GM21529 (cell line): ENCODE measurements at regions not wholly inside any gene's neighbourhood (a gene's known extent, or its start where the extent isn't known, plus 50 kb on each side); places are given as distances from the start of the nearest gene placed in this dataset.

Experiments used
- ATAC-seq: cut with Tn5 transposase; IDR thresholded peaks from one replicate; pipeline ENCODE4 v1.9.1; 2021; ENCODE audit not compliant: unreplicated experiment

DNA sequence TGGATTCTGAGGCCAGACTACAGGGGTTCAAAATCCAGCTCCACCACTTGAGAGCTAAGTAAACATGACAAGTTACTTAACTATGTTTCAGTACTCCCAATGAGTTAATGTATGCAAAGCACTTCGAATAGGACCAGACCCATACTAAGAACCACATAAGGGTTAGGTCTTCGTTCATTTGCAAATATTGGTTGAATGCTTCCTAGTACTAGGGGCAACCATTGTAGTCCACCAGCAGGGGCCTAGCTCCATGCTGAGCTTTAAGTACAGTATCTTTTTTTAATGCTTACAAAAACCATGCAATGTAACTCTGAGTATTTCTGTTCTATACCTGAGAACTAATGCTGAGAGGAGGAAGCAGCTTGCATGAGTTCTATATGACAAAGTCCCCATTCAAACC, 80.4 kb upstream of the PDE1C start:
- no peak for ATAC-seq

DNA sequence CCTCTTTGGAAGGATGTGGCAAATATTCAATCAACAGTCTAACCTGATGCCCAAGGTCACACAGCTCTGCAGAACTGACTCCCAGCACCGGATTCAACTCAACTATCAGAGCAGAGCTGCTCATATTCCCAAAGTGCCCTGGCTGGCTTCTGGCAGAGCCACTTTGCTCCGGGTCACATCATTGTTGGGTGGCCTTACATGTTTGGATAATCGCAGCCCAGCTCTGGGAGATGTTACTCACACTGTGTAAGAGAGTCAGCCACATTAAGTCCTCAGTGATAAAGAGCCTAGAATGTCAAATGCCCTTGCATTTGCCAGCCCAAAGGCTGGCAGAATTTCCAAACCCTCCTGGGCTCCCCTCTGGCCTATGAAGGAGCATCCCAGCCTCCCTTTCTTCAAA, 79.8 kb upstream of the PDE1C start:
- ATAC-seq, result no peak

DNA sequence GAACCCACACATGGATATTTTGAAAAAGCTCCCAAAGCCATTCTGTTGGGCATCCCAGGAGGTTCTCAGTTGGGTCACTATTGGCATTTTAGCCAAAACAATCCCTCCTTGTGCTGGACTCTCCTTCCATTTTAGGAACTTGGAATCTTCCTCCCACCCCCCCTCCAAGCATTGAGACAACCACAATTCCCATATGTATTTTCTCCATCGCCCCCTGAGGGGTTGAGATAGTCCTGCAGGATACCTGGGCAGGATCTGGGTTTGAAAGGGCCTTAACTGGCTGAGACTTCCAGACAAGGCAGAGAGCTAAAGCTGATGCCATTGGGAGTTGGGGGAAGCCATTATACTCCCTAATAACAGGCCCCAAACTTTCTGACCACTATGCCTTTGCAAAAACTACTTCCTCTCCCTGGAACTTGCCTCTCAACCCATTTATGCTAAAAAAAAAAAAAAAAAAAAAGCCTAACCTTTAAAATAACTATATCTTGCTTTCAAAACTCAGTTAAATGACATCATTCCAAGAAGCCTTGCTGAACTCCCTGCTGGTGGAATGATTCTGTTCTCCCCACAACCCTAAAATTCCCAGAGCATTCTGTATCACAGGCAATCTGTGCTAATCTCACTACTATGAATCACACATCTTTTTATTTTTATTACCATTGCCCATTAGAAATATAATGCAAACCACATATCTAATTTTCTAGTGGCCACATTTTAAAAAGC, 77.5 kb upstream of the PDE1C start:
- ATAC-seq, result no peak

DNA sequence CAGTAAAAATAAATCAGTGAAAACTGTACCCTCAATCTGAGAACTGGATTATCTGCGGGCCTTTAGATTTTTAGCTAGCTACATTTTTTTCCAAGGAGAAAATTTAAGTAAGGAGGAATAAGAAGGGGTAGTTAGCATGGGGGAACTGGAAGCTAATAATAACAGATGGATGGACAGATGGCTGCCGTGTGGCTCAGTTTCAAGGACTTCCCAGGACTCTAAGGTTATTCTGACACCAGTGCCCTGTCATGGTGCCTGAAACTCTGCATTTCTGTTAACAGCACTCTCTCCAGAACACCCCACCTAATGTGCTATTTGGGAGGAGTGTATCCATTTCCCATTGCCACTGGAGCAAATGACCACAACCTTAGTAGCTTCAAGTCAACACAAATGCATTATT, 75.7 kb upstream of the PDE1C start:
- no peak for ATAC-seq

GRCh38 chr7:32144676-32145075, 74.5 kb upstream of the PDE1C start:
- ATAC-seq, result no peak

GRCh38 chr7:32143301-32143700, 73.1 kb upstream of the PDE1C start:
- ATAC-seq, result no peak

GRCh38 chr7:32142649-32143048, 72.4 kb upstream of the PDE1C start:
- ATAC-seq, result no peak

DNA sequence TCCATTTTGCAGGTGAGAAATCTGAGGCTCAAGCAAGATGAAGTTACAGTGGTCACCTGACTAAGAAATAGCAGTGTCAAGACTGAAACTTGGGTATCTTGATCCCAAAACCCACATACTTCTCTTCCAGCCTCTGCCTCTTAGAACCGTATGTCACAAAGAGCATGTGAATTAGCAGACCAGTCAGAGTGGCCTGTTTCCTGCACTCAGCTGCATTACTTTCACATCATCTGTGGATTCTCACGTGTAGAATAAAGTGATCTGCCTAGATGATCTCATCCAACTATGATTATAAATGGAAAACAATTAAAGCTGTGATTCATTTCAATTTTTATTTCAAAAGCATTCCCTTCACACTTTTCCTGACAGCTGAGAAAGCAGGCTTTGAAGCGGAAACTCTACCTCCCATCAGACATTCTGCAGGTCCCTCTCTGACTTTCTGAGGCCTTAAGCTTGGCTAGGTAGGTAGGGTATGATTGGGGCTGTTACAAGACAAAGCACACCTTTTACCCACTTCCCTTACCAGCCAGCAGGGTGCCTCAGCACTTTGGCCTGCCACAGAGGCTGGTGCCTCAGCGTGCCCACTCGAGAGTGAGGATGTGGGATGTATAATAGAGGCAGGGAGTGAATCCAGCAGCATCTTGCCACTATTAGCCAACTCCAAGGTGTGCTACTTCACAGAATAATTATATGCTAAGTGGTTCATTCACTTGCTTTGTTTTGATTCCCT, 70.2 kb upstream of the PDE1C start:
- no peak for ATAC-seq

DNA sequence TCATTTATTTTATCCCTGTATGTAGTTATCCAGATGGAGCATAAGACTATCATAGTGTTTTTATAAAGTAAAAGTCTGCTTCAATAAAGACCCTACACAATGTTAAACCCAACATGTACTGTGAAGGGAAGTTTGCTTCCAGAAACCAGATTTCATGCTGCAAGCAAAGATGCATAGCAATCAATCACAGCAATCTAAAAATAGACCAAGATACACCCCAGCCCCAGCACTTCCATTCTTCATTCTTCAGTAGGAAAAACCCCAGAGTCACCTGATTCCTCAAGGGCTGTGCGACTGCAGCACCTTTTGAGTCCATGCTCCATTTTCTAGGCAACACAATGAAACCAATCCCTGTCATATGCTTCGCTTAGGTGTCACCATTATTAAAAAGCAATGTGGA, 66.9 kb upstream of the PDE1C start:
- ATAC-seq, result no peak

- no peak for ATAC-seq
Observed at GRCh38 chr7:32131091-32131490, 60.9 kb upstream of the PDE1C start.

DNA sequence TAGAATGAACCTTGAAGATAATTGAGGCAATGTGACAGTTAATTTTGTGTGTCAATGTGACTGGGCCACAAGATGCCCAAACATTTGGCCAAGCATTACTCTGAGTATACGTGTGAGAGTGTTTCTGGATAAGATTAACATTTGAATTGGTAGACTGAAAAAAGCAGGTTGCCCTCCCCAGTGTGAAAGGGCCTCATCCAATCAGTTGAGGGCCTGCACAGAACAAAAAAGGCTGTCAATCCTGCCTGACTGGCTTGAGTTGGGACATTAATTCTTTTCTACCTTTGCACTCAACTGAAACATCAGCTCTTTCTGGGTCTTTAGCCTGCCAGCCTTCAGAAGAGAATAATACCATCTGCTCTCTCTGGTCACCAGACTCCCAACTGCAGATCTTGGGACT, 56.6 kb upstream of the PDE1C start:
- ATAC-seq, result no peak
